ENCODE measurements at regions not wholly inside any gene's neighbourhood (a gene's known extent, or its start where the extent isn't known, plus 50 kb on each side); places are given as distances from the start of the nearest gene placed in this dataset.

GRCh38 chr14:104344818-104345620 is 206.6 kb downstream of the KIF26A start:
- DNase-seq = no peak

- DNase-seq = no peak
Measured at GRCh38 chr14:104345621-104346462, 207.5 kb downstream of the KIF26A start.

GRCh38 chr14:104346608-104347007 is 208.2 kb downstream of the KIF26A start:
- no peak for DNase-seq

GRCh38 chr14:104348741-104349140 is 210.4 kb downstream of the KIF26A start:
- DNase-seq = no peak

GRCh38 chr14:104349950-104350349 is 211.6 kb downstream of the KIF26A start:
- DNase-seq = no peak

- no peak for DNase-seq
Measured at GRCh38 chr14:104350463-104351185, 212.2 kb downstream of the KIF26A start.

GRCh38 chr14:104351849-104352492 is 213.6 kb downstream of the KIF26A start:
- DNase-seq = no peak

- DNase-seq = no peak
Measured at GRCh38 chr14:104352493-104353220, 214.3 kb downstream of the KIF26A start.

- no peak for DNase-seq
Measured at GRCh38 chr14:104353221-104353920, 215.0 kb downstream of the KIF26A start.

- no peak for DNase-seq
Measured at GRCh38 chr14:104353921-104354701, 215.7 kb downstream of the KIF26A start.

- no peak for DNase-seq
Measured at GRCh38 chr14:104355101-104356019, 217.0 kb downstream of the KIF26A start.

- no peak for DNase-seq
Measured at GRCh38 chr14:104356020-104356737, 217.8 kb downstream of the KIF26A start.

- no peak for DNase-seq
Measured at GRCh38 chr14:104356738-104357688, 218.6 kb downstream of the KIF26A start.

- no peak for DNase-seq
Measured at GRCh38 chr14:104357689-104358527, 219.5 kb downstream of the KIF26A start.

- no peak for DNase-seq
Measured at GRCh38 chr14:104358528-104359300, 220.3 kb downstream of the KIF26A start.
